HCT116 (cell line): ENCODE measurements at regions not wholly inside any gene's neighbourhood (a gene's known extent, or its start where the extent isn't known, plus 50 kb on each side); places are given as distances from the start of the nearest gene placed in this dataset.

Experiments used
- TF ChIP-seq, protein P1 (sequence below): IDR thresholded peaks from 2 replicates; pipeline ENCODE4 v1.6.1; 2012
- TF ChIP-seq, protein P2 (sequence below), 3 experiments: fragments of 200-600 bp in 1 of 3; sonication (generic) in 1 of 3; IDR thresholded peaks in 2 of 3; conservative IDR thresholded peaks in 1 of 3; 2 replicates each; pipeline ENCODE4 v1.5.1; 2012 to 2017; ENCODE audit warnings: low read depth in 2 of 3, low read length in 2 of 3, antibody characterized with exemption in 1 of 3, borderline replicate concordance in 1 of 3, control low read depth in 1 of 3, mild to moderate bottlenecking in 1 of 3, mixed read lengths in 1 of 3, mixed run types in 1 of 3, moderate library complexity in 1 of 3; ENCODE audit not compliant: insufficient read depth in 1 of 3

DNA sequence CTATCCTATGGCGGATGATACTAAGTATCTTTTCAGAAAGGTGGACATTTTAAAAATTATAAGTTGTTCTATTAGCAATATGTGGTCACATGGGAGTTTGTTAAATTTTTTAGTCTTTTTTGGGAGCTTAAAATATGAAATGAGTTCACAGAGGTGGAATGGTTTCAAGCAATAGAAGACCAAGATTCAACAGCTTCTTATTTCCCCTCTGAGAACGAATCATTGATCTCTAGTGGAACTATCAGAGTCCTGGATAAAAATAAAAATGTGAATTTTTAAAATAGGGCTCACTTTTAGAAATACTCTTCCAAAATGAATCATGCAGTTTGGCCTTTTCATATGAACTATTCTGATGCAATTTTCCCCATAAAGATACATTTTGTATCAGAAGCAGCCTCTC, 467.7 kb upstream of the KLF6 start:
- TF ChIP-seq, protein P1, sequence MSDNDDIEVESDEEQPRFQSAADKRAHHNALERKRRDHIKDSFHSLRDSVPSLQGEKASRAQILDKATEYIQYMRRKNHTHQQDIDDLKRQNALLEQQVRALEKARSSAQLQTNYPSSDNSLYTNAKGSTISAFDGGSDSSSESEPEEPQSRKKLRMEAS, result no peak
- TF ChIP-seq, protein P2, sequence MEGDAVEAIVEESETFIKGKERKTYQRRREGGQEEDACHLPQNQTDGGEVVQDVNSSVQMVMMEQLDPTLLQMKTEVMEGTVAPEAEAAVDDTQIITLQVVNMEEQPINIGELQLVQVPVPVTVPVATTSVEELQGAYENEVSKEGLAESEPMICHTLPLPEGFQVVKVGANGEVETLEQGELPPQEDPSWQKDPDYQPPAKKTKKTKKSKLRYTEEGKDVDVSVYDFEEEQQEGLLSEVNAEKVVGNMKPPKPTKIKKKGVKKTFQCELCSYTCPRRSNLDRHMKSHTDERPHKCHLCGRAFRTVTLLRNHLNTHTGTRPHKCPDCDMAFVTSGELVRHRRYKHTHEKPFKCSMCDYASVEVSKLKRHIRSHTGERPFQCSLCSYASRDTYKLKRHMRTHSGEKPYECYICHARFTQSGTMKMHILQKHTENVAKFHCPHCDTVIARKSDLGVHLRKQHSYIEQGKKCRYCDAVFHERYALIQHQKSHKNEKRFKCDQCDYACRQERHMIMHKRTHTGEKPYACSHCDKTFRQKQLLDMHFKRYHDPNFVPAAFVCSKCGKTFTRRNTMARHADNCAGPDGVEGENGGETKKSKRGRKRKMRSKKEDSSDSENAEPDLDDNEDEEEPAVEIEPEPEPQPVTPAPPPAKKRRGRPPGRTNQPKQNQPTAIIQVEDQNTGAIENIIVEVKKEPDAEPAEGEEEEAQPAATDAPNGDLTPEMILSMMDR (IDR thresholded peaks at IDR 0.05 in 2 of 3, conservative IDR thresholded peaks at IDR 0.05 in 1 of 3; ENCODE audit: borderline replicate concordance in 1 of 3, insufficient read depth in 1 of 3, low read depth in 2 of 3, low read length in 2 of 3), result no peak
